MCF 10A (cell line): ENCODE measurements at regions not wholly inside any gene's neighbourhood (a gene's known extent, or its start where the extent isn't known, plus 50 kb on each side); places are given as distances from the start of the nearest gene placed in this dataset.

ENCODE experiments used
- BruUV-seq: library from RNA; stranded (reverse); fragments of 400-500 nt; replicated peaks from 2 replicates; lab custom pipeline; 2021; lab: Mats Ljungman, UMichigan
- CTCF ChIA-PET: fragments of 300-600 bp; sonication (Branson Sonifier 250); formaldehyde crosslinking; extraction: SDS; loops from one replicate; lab custom pipeline; 2021; ENCODE audit warnings: antibody characterized with exemption, inconsistent platforms; lab: Yijun Ruan, JAX
- POLR2A ChIA-PET: fragments of 300-600, 350-650 bp; sonication (Branson Sonifier 250); formaldehyde crosslinking; extraction: SDS; loops from one replicate; lab custom pipeline; 2020; ENCODE audit warnings: antibody characterized with exemption, inconsistent platforms; lab: Yijun Ruan, JAX
- DNase-seq: peaks from one replicate; pipeline ENCODE4 v3.0.0-alpha.2; 2018; ENCODE audit not compliant: unreplicated experiment
- H3K27ac Mint-ChIP-seq: one replicate; pipeline ENCODE4 v1.8.0; 2022; ENCODE audit warnings: mild to moderate bottlenecking, low read depth, mixed read lengths; ENCODE audit not compliant: unreplicated experiment
- H3K27me3 Mint-ChIP-seq: one replicate; pipeline ENCODE4 v1.8.0; 2022; ENCODE audit warnings: mixed read lengths; ENCODE audit not compliant: insufficient read depth, unreplicated experiment
- H3K36me3 Mint-ChIP-seq: one replicate; pipeline ENCODE4 v1.8.0; 2022; ENCODE audit warnings: mild to moderate bottlenecking, moderate library complexity, mixed read lengths; ENCODE audit not compliant: insufficient read depth, unreplicated experiment
- H3K4me1 Mint-ChIP-seq: one replicate; pipeline ENCODE4 v1.8.0; 2022; ENCODE audit warnings: mixed read lengths; ENCODE audit not compliant: insufficient read depth, unreplicated experiment
- H3K4me3 Mint-ChIP-seq: one replicate; pipeline ENCODE4 v1.8.0; 2022; ENCODE audit warnings: mild to moderate bottlenecking, moderate library complexity, mixed read lengths; ENCODE audit not compliant: unreplicated experiment
- H3K9me3 Mint-ChIP-seq: one replicate; pipeline ENCODE4 v1.8.0; 2022; ENCODE audit warnings: mixed read lengths; ENCODE audit not compliant: unreplicated experiment
- intact Hi-C: fragments of 100-400 bp; cut with micrococcal nuclease; formaldehyde crosslinking; loops from 2 replicates; pipeline ENCODE4 v1.14.1; 2022
- TF ChIP-seq, protein P1 (sequence below): fragments of 200-600 bp; IDR thresholded peaks from one replicate; pipeline ENCODE4 v1.8.0; 2022; ENCODE audit warnings: antibody characterized with exemption, mild to moderate bottlenecking; ENCODE audit not compliant: unreplicated experiment

DNA sequence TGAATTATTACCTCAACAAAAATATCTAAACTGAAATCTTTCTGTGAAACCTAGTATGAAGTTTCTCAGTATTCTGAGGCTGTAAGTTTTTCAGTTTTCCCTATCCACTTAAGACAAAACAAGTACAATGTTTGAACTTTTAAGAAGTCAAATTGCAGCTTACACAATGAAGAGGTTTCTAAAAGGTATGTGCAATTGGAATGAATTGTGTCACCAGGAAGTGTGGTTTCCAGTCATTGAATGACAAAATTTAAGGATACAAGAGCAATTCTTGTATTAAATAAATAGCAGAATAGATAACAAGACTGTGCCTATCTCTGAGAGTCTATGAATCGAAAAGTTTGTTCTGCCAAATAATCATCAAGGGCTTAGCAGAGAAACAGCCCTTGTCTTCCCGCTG, 207.3 kb downstream of the ANKRD50 start:
- no TSS peak for BruUV-seq
- H3K36me3 Mint-ChIP-seq: no peaks in the 10 kb centered on the region
- no peak overlapping the region for H3K4me3 Mint-ChIP-seq
- ChIA-PET CTCF (no interaction called here), POLR2A (interaction anchor here (0.5 kb wide), 1 partner anchor 1150 kb away, joined by 3 read pairs; no protein-coding TSS in a partner anchor)
- TF ChIP-seq, protein P1, sequence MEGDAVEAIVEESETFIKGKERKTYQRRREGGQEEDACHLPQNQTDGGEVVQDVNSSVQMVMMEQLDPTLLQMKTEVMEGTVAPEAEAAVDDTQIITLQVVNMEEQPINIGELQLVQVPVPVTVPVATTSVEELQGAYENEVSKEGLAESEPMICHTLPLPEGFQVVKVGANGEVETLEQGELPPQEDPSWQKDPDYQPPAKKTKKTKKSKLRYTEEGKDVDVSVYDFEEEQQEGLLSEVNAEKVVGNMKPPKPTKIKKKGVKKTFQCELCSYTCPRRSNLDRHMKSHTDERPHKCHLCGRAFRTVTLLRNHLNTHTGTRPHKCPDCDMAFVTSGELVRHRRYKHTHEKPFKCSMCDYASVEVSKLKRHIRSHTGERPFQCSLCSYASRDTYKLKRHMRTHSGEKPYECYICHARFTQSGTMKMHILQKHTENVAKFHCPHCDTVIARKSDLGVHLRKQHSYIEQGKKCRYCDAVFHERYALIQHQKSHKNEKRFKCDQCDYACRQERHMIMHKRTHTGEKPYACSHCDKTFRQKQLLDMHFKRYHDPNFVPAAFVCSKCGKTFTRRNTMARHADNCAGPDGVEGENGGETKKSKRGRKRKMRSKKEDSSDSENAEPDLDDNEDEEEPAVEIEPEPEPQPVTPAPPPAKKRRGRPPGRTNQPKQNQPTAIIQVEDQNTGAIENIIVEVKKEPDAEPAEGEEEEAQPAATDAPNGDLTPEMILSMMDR: no peak
- no peaks in the 10 kb centered on the region for H3K4me1 Mint-ChIP-seq
- H3K27me3 Mint-ChIP-seq: no peaks in the 10 kb centered on the region
- no peaks in the 10 kb centered on the region for H3K9me3 Mint-ChIP-seq
- H3K27ac Mint-ChIP-seq: no peak overlapping the region
- intact Hi-C loops: no loop called here
- DNase-seq: no peak

DNA sequence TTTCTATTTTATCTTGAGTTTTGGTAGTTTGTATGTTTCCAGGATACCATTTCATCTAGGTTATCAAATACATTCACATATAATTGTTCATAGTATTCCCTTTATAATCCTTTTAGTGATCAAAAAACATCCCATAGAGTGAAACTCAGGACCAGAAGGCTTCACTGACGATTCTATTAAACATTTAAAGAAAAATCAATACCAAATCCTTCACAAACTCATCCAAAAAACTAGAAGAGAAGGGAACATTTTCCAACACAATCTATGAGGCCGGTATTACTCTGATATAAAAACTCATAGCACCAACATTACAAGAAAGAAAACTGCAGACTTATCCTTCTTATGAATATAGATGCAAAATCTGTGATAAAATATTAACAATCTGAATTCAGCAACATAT, 203.4 kb downstream of the ANKRD50 start:
- BruUV-seq: no TSS peak
- intact Hi-C loops: no loop called here
- no peak overlapping the region for H3K4me3 Mint-ChIP-seq
- no peaks in the 10 kb centered on the region for H3K9me3 Mint-ChIP-seq
- ChIA-PET CTCF (no interaction called here), POLR2A (no interaction called here)
- DNase-seq: no peak
- H3K36me3 Mint-ChIP-seq: no peaks in the 10 kb centered on the region
- no peaks in the 10 kb centered on the region for H3K4me1 Mint-ChIP-seq
- TF ChIP-seq, protein P1: no peak
- H3K27me3 Mint-ChIP-seq: no peaks in the 10 kb centered on the region
- no peak overlapping the region for H3K27ac Mint-ChIP-seq

DNA sequence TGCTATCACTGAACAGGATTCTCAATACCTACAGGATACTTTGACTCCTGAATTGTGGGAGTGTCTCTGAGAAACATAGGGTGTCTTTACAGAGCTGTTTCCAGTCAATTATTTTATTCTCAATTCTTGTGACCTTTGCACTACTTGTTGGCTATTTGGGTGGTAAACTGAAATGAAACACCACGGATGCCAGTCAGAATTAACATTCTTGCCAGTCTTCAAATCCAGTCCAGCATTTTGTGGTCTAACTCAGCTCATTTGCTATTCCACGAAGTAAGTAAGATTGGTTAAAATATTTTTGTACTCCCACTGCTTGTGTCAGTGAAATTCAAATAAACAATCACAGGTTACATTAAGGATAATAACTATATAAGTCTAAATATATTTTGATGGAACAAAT, 197.9 kb downstream of the ANKRD50 start:
- TF ChIP-seq, protein P1: no peak
- ChIA-PET CTCF (interaction anchor here (0.6 to 0.7 kb wide), 2 partner anchors 22 to 196 kb away, joined by 3 read pairs; no protein-coding TSS in a partner anchor), POLR2A (no interaction called here)
- DNase-seq: no peak
- Mint-ChIP-seq H3K27ac (no peak overlapping the region), H3K9me3 (no peaks in the 10 kb centered on the region), H3K27me3 (no peaks in the 10 kb centered on the region), H3K36me3 (no peaks in the 10 kb centered on the region), H3K4me1 (no peaks in the 10 kb centered on the region), H3K4me3 (no peak overlapping the region)
- intact Hi-C loops: no loop called here
- no TSS peak for BruUV-seq

DNA sequence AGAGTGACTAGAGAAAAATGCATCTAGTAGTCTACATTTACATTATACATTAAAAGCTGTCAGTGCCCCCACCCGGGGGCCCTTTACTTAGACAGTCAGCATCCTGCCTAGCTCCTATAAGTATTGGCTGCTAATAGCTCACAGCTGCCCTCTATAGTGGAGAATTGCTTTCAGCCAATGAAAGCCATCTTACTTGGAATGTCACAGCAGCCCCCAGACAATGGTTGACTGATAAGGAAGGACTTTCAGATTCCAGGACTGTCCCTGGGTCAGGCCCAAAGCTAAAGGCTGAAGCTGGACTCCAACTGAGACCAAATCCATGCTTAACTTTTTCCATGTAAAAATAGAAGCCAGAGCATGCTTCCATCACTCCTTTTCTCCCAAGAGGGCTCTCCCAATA, 196.9 kb downstream of the ANKRD50 start:
- no peak for DNase-seq
- TF ChIP-seq, protein P1: no peak
- Mint-ChIP-seq H3K27me3 (no peaks in the 10 kb centered on the region), H3K4me3 (no peak overlapping the region), H3K9me3 (no peaks in the 10 kb centered on the region), H3K27ac (no peak overlapping the region), H3K4me1 (no peaks in the 10 kb centered on the region), H3K36me3 (no peaks in the 10 kb centered on the region)
- BruUV-seq: no TSS peak
- intact Hi-C loops: no loop called here
- ChIA-PET CTCF (no interaction called here), POLR2A (no interaction called here)
